ENCODE measurements at regions not wholly inside any gene's neighbourhood (a gene's known extent, or its start where the extent isn't known, plus 50 kb on each side); places are given as distances from the start of the nearest gene placed in this dataset.

DNA sequence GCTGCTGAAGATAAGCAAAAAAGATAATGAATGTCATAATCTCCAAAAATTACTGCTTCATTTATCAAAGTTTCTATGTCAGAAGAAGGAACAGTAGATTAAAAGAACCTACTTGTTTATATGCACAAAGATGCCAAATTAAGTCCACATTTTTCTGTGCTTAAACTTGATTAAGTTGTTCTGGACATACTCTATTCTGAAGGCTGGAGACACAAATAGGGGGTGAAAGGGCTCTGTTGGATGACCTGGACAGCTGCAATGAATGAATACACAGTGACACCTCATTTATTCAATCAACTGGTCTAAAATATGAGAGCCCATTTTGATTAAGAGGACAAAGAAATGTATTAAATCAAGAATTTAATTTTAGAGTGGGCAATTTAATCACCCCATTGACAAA is 276.3 kb upstream of the PCDH9 start:
- TF ChIP-seq CTCF (IDR thresholded peaks at IDR 0.05) (no peak), POLR2A (IDR thresholded peaks at IDR 0.05) (no peak)

All from heart left ventricle (tissue), 13 donors.